Raji (cell line): ENCODE measurements at regions not wholly inside any gene's neighbourhood (a gene's known extent, or its start where the extent isn't known, plus 50 kb on each side); places are given as distances from the start of the nearest gene placed in this dataset.

Source experiments
- POLR2A ChIP-seq: IDR thresholded peaks from 2 replicates; pipeline ENCODE4 v1.6.1; 2011; ENCODE audit warnings: low read depth, low read length, control low read depth; ENCODE audit not compliant: insufficient read depth

- no peak for TF ChIP-seq POLR2A
Measured at GRCh38 chr6:44053760-44054556, 73.3 kb downstream of the MRPL14 start.

DNA sequence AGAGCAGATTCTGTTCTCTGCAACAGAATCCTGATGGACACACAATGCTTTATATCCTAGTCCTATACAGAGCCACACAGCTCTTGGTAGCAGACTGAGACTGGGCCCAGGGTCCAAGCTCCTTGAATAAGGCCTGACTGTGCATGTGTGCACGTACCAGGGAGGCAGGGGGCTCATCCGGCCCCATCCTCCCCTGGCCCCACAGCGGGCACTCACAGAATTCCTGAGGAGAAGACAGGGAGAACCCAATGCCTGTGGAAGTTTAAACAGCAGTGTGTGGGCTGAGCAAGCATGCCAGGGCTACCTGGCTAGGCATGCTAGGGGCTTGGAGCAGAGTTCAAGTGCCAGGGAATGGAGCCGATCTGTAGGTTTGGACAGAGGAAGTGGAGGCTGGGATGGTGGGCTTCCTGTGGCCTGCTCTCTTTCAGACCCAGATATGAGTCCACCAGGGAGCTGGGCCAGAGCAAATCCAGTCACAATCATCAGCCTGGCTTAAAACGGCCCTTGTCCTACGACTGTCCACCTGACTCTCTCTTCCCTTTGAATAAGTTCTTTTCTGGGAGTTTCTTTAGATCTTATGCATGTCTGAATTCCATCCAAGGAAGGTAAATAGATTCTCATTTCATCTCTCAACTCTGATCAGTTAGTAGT lies 74.0 kb downstream of the MRPL14 start:
- TF ChIP-seq POLR2A: no peak

GRCh38 chr6:44052419-44053023 lies 74.7 kb downstream of the MRPL14 start:
- no peak for TF ChIP-seq POLR2A

DNA sequence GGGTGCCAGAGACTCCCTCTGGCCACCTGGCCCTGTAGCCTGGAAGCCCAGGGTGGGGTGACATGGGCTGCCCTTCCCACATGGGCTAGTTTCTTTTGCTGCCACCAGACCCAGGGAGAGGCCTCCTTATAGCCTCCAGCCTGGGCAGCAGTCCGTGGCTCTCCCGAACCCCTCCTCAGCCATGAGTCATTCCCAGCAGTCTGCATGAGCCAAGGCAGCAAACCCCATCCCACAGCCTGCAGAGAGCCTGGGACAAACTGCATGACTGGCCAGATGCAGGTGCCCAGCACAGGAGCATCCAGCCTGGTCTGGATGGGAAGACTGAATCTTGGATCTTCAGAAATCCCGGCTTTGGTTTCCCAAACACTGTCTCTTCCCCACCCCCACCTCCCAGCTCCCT lies 75.7 kb downstream of the MRPL14 start:
- no peak for TF ChIP-seq POLR2A

DNA sequence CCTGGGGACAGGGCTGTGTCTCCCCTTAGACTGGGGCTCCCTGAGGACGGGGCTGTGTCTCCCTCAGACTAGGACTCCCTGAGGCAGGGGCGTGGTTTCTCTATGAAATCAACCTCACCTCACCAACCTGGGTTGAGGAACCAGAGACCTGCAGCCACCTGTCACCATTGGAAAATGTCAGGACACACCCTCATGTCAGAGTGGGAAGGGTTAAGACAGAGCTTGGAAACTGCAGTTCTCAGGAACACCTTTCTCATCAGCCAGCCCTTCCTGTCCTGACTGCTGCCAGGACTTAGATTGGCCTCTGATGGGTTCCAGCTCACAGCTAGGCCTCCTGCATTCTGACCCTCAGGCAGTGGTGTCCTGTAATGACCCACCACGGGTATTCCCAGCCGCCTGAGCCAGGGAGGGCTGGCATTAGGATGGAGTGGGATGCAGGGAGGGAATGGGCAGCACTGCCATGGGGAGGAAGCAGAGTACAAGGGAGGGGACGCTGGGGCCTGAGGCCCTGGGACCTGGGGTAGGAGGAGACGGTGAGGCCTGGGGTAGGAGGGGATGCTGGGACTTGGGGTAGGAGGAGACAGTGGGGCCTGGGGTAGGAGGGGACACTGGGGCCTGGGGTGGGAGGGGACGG lies 76.3 kb downstream of the MRPL14 start:
- TF ChIP-seq POLR2A: no peak

DNA sequence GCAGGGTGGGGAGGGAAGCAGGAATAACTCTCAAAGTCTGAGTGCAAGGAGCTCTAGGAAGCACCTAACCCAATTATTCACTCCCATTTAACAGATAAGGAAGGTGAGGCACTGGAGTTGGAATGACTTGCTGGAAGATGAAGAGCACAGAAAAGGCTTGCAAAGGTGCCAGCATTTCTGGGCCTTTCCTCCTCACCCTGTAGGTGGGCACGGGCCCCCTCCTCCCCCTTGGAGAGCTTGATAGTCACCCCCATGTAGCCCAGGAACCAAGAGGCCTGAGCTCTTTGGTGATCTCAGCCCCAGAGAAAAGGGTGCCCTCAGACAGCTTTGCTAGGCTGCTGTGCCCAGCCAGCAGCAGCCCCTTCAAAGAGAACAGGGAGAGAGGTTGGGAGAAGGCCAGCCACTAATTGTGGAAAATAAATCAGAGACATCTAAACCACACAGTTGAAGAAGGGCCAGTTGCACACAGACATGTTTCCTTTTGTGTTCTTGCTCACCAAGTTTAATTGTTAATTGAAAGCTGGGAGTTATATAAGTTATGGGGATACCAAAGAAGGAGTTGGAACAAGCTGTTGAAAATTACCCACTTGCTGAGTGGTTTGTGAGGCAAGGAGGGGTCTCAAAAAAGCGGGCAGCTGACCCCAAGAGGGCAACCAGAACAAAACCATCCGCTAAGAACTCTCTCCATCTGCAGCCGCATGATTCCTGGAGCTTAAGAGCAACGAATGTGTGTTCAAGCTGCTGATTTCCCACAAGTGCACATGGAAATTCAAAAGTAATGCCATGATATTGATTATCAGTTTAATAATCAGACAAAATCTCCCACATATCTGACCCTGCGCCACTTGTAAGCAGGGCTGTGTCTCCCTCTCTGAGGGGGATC lies 77.0 kb downstream of the MRPL14 start:
- no peak for TF ChIP-seq POLR2A

GRCh38 chr6:44049163-44049988 lies 77.9 kb downstream of the MRPL14 start:
- TF ChIP-seq POLR2A: no peak

DNA sequence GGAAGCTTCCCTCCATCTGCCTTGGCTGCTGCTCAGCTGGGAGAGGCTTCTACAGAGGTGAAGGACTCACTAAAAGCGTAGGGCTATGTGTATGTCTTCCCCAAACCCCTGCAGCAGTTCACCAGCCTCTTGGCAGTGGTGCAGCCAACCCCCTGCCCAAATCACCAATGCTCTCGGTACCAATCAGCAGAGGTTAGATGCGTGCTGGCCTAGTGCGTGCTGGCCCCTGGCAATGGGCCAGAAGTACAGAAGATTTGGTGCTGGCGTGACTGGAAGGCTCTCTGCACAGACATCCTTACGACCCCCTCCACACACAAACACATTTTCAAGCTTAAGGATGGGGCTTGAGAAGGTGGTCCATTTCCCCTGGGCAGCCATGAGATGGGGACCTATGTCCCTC lies 79.0 kb downstream of the MRPL14 start:
- no peak for TF ChIP-seq POLR2A

- no peak for TF ChIP-seq POLR2A
Measured at GRCh38 chr6:44047801-44048200, 79.5 kb downstream of the MRPL14 start.

DNA sequence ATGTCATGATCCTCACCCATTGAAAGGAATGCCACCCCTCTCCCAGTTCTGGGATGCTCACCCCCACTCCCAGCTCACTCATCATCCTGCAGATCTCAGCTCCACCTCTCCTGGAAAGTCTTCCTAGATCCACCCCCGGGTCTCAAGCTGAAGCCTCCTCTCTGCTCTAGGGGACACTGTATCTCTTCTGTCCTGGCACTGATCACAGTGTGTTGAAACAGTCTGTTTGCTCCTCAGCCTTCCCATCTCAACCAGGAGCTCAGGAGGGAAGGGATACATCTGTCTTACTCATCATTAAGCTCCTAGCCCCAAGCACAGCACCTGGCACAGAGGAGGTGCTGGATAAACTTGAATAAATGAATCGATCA lies 80.1 kb downstream of the MRPL14 start:
- TF ChIP-seq POLR2A: no peak

DNA sequence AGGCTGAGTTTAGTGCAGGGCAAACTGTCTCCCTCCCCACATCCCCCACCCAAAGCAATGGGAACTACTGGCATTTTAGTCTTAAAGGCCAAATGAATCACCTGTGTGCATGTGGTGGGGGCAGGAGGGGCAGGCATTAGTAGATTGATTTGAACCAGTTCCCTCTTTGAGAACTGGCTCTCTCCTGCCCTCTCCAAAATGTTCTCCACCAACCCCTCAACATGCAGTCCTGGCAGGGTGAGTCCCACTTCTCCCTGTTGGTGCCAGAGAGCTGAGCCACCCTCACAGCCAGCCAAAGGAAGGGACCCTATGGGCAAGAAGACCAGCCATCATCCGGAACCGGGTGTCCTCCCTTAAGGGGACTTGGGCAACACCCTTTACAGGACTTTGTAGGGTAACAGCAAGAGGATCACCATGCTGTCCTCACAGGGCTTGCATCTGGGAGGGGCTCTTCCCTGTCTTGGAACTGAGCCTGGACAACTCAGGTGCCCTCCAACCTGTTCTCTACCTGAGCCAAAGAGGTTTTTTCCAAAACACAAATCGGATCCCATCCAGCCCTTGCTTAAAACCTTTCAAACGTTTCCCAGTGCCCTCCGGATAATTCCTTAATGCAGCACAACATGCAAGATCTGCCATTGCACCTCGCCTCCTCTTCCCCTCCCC lies 80.6 kb downstream of the MRPL14 start:
- TF ChIP-seq POLR2A: no peak

DNA sequence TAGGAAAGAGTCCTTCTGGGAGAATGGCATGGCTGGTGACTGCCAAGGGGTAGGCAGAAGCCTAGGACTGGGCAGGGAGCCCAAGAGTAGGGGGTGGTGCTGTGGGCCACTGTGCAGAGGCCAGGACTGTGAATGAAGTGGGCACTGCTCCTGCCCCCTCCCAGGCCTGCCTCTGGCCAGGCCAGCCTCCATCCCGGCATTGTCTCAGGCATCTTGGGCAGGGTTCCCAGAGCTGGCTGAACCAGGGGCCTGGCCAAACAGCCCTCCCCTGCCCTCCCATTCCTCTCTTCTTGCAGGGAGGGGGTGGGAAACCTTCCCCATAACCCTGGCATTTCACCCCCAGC lies 81.6 kb downstream of the MRPL14 start:
- no peak for TF ChIP-seq POLR2A

DNA sequence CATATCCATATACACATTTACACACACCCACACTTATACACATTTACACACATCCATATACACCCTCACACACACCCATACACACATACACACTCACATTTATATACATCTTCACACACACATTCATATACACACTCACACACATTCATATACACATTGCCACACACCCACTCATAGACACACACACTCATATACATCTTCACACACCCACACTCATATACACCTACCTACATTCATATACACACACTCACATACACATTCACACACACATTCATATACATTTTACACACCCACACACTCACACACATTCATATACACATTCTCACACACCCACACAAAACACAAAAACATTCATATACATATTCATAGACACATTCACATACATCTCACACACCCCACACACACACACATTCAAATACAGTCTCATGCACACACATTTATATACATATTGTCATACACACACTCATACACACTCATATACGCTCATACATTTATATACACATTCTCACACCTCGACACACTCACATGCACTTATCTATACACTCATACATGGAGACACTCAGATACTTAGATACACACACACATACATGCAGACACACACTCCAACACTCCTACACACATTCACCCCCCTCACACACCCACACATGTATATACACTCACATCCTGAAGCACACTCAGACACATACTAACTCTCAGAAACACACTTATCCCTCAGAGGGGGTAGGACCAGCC lies 82.1 kb downstream of the MRPL14 start:
- TF ChIP-seq POLR2A: no peak
